ENCODE measurements at regions not wholly inside any gene's neighbourhood (a gene's known extent, or its start where the extent isn't known, plus 50 kb on each side); places are given as distances from the start of the nearest gene placed in this dataset.

DNA sequence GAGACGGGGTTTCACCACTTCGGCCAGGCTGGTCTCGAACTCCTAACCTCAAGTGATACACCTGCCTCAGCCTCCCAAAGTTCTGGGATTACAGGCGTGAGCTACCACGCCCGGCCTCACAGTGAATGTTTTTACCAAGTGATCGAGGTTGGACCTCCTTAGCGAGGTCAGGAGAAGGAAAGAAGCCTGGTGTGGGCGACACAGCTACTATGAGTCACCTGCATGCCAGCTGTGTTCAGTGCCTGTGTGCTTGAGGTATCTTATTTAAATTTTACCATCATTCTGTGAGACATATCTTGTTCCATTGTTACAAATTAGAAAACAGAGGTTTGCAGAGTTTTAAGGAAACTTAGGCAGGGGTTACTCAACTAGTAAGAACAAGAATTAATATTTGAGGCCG is 174.8 kb upstream of the DYNLRB2 start:
- H3K9me3 Mint-ChIP-seq = peaks cover 0 to 2% (median 0%) of the 10 kb centered on the region in 6 donors
- peaks cover 3 to 7% (median 4%) of the 10 kb centered on the region in 3 donors for H3K27me3 Mint-ChIP-seq (ENCODE audit: low read depth in 3 of 3)
- no peaks in the 10 kb centered on the region for H3K36me3 Mint-ChIP-seq
- no peaks in the 10 kb centered on the region for H3K4me1 Mint-ChIP-seq
- no peak for DNase-seq
- no peak overlapping the region for H3K27ac Mint-ChIP-seq
- H3K4me3 Mint-ChIP-seq = no peak overlapping the region

DNA sequence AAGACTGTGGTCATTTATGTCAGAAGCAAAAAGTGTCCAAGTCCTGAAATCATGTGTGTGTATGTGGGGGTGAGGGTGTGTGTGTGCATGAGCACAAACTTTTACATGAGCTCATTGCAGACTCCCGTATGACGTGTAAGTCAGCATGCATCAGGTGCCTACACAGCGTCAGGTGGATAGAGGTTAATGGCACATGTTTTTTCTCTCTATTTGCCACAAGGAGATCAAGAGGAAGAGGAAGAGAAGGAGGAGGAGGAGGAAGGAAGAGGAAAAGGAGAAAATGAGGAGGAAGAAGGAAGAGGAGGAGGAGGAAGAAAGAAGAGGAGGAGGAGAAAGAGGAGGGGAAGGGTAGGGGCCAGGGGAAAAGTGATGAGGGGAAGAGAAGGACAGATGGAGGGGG is 178.0 kb upstream of the DYNLRB2 start:
- no peak for DNase-seq
- peaks cover 2 to 10% (median 3%) of the 10 kb centered on the region in 3 donors for H3K27me3 Mint-ChIP-seq (ENCODE audit: low read depth in 3 of 3)
- H3K9me3 Mint-ChIP-seq = peaks cover 0 to 2% (median 0%) of the 10 kb centered on the region in 6 donors
- H3K36me3 Mint-ChIP-seq = no peaks in the 10 kb centered on the region
- H3K27ac Mint-ChIP-seq = no peak overlapping the region
- H3K4me1 Mint-ChIP-seq = no peaks in the 10 kb centered on the region
- H3K4me3 Mint-ChIP-seq = no peak overlapping the region

DNA sequence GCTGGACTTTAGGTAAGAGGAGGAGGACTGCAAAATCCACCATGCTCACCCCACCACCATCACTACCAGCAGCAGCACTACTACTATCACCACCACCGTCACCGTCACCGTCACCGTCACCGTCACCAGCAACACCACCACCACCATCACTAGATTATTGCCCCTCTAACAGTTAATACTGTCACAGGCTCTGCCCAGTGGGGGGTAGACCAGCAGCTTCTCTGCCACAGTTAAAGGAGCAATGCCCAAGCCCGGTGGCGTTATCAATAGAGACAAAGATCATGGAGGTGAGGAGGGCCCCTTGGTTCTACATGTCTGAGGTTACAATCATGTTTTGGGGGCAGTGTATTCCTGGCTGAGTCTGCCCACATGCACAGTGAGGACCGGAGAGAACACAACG is 184.4 kb upstream of the DYNLRB2 start:
- Mint-ChIP-seq H3K27me3 (ENCODE audit: low read depth in 3 of 3) (peaks cover 0 to 6% (median 4%) of the 10 kb centered on the region in 3 donors), H3K4me3 (no peak overlapping the region), H3K27ac (no peak overlapping the region), H3K36me3 (no peaks in the 10 kb centered on the region), H3K4me1 (no peaks in the 10 kb centered on the region), H3K9me3 (no peaks in the 10 kb centered on the region)
- no peak for DNase-seq

DNA sequence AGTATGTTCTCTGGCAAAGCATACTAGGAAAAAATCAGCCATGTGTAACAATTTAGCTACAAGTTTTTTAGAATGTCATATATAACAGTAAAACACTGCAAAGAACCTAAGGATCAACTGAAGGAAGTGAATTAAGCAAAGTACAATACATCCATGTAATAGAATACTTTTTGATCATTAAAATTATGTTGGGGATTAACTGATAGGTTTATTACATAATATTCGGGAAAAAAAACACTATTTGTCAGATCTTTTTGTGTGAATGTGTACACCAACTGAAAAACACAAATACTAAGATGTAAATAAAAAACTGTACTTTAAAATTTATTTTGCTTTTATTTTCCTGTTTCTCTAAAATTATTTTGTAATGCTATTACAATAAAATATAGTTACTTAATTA is 185.5 kb upstream of the DYNLRB2 start:
- Mint-ChIP-seq H3K9me3 (peaks cover 0 to 4% (median 0%) of the 10 kb centered on the region in 6 donors), H3K36me3 (no peaks in the 10 kb centered on the region), H3K4me3 (no peak overlapping the region), H3K27ac (no peak overlapping the region), H3K4me1 (no peaks in the 10 kb centered on the region), H3K27me3 (ENCODE audit: low read depth in 3 of 3) (peaks cover 0 to 6% (median 4%) of the 10 kb centered on the region in 3 donors)
- DNase-seq = no peak

DNA sequence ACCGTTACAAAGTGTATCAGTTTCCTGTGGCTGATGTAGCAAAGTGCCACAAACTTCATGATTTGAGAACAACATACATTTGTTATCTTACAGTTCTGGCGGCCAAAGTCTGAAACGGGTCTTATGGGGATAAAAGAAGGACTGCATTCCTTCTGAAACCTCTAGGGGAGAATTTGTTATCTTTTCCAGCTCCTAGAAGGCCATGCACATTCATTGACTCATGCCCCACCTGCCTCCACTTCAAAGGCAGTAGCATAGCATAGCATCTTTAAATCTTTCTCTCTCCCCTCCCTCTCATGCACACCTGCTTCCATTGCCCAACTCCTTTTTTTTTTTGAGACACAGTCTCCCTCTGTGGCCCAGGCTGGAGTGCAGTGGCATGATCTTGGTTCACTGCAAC is 190.7 kb upstream of the DYNLRB2 start:
- H3K27ac Mint-ChIP-seq = no peak overlapping the region
- H3K27me3 Mint-ChIP-seq (ENCODE audit: low read depth in 3 of 3) = peaks cover 1 to 6% (median 4%) of the 10 kb centered on the region in 3 donors
- H3K36me3 Mint-ChIP-seq = no peaks in the 10 kb centered on the region
- no peaks in the 10 kb centered on the region for H3K4me1 Mint-ChIP-seq
- no peak for DNase-seq
- H3K4me3 Mint-ChIP-seq = no peak overlapping the region
- peaks cover 0 to 7% (median 0%) of the 10 kb centered on the region in 6 donors for H3K9me3 Mint-ChIP-seq

DNA sequence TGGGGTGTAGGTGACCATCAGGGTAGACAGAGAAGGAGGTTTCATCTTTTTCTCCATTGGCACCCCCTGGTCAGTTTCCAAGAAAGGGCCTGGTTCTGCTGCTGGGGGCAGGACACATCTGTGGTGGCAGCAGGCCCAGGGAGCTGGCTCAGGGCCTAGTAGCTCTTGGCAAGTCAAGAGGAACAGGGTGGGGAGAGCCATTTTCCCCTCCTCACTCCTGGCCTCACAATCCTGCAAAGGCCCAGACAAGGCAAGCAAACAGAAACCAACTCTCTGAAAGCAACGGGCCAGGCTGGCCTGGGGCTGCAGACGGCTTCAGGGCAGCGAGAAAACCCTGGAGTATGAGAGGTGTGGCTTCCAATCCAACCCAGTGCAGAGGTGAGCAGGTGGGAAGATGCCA is 192.9 kb upstream of the DYNLRB2 start:
- H3K36me3 Mint-ChIP-seq = no peaks in the 10 kb centered on the region
- H3K4me1 Mint-ChIP-seq = no peaks in the 10 kb centered on the region
- no peak overlapping the region for H3K4me3 Mint-ChIP-seq
- H3K27ac Mint-ChIP-seq = no peak overlapping the region
- peaks cover 4% of the 10 kb centered on the region in 3 donors for H3K27me3 Mint-ChIP-seq (ENCODE audit: low read depth in 3 of 3)
- H3K9me3 Mint-ChIP-seq = peaks cover 0 to 7% (median 1%) of the 10 kb centered on the region in 6 donors
- DNase-seq = no peak

DNA sequence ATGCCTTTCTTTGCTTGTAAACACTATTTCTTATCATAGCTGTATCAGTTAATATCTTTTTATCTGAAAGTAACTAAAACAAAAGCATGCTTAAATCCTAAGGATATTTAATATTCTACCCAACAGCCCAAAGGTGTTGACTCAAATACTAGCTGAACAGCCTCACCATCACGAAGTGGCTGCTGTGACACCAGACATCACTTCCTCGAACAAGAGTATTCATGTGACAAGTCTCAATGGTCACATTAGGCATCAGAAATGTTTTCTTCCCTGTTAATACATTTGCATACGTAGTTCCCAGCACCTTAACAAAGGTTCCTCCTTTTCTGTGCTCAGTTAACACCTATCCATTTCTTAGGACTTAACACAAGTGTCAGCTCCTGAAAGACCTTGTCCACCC is 193.8 kb upstream of the DYNLRB2 start:
- H3K9me3 Mint-ChIP-seq = peaks cover 0 to 7% (median 1%) of the 10 kb centered on the region in 6 donors
- H3K27me3 Mint-ChIP-seq (ENCODE audit: low read depth in 3 of 3) = peaks cover 3 to 4% (median 4%) of the 10 kb centered on the region in 3 donors
- DNase-seq = no peak
- no peaks in the 10 kb centered on the region for H3K36me3 Mint-ChIP-seq
- no peak overlapping the region for H3K4me3 Mint-ChIP-seq
- H3K27ac Mint-ChIP-seq = no peak overlapping the region
- no peaks in the 10 kb centered on the region for H3K4me1 Mint-ChIP-seq

DNA sequence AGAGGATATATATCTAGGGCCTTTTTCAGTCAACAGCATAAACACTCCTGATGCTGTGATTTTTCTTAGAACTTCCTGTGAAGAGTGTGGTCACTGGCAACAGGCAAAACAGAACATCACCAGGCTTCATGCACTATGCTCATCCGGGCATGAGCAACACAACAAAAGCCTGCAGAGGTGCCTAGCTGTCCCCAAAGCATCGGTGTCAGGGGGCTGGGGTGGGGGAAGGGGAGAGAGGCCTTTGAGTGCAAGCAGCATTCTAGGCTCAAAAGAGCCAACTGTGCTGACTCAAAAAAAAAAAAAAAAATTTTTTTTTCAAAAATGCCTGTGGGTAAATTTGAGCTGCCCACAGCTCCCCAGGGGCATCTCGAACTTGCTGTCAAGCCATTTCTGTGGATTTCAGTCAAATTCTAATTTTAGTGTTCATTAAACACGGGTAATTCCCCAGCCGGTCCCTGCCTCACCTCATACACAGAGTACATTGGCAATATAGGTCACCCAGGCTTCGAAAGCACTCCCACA is 194.6 kb upstream of the DYNLRB2 start:
- Mint-ChIP-seq H3K36me3 (no peaks in the 10 kb centered on the region), H3K4me1 (no peaks in the 10 kb centered on the region), H3K27ac (no peak overlapping the region), H3K4me3 (no peak overlapping the region), H3K27me3 (ENCODE audit: low read depth in 3 of 3) (peaks cover 0 to 4% (median 4%) of the 10 kb centered on the region in 3 donors), H3K9me3 (peaks cover 0 to 7% (median 1%) of the 10 kb centered on the region in 6 donors)
- DNase-seq = no peak

DNA sequence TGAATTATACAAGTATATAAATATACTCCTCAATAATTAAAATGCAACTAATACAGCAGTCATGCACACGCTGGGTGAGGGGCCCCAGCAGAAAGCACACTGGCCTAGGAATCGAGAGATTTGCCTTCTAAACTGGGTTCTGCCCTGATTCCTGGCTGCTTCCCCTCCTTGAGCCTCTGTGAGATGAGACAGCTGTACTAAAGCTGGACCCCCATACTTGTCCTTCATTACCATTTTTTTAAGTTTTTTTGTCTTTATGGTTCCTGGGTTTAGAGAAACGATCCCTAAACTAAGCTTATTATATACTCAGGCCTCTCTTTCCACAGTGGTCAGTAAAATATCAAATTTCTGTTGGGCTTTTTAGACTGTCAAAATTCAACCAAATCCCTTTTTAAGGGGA is 195.1 kb upstream of the DYNLRB2 start:
- H3K9me3 Mint-ChIP-seq = peaks cover 0 to 4% (median 1%) of the 10 kb centered on the region in 6 donors
- H3K4me3 Mint-ChIP-seq = no peak overlapping the region
- no peak for DNase-seq
- no peaks in the 10 kb centered on the region for H3K4me1 Mint-ChIP-seq
- H3K27ac Mint-ChIP-seq = no peak overlapping the region
- H3K27me3 Mint-ChIP-seq (ENCODE audit: low read depth in 3 of 3) = peaks cover 0 to 4% (median 4%) of the 10 kb centered on the region in 3 donors
- H3K36me3 Mint-ChIP-seq = no peaks in the 10 kb centered on the region

DNA sequence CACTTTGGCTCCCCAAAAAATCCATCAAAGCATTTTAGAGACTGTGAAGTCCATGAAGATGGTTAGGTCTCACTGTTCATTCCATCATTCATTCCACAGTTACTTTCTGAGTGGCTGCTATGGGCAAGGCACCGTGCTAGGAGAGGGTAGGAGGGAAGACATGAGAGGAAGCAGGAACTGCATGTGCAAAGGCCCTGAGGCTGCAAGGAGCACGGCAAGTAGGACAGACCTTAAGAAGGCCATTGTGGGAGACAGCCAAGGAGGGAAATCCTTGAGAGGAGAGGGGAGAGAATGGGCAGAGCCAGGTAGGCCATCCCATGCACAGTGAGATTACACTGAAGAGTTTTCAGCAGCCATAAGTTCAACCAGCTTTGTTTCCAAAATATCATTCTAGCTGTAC is 196.2 kb upstream of the DYNLRB2 start:
- H3K4me1 Mint-ChIP-seq = no peaks in the 10 kb centered on the region
- H3K27ac Mint-ChIP-seq = no peak overlapping the region
- no peak overlapping the region for H3K4me3 Mint-ChIP-seq

DNA sequence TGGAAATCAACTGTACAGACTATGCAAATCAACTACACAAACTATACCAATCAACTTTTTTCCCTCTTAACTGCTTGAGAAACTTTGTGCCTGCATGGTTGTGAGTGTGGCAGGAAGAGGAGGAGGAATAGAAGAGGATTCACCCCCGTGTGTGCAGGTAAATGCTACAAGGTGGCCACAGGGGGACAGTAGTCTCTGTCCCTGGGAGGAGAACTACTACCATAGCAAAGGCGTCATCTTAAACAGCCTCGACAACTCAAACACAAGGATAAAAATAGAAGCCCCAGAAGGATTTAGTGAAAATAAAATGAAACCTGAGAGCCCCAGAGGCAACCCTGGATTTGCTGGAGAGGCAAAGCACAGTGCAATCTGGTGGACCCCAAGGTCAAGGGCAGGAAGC is 199.5 kb upstream of the DYNLRB2 start:
- no peak overlapping the region for H3K4me3 Mint-ChIP-seq
- peaks cover 0 to 6% (median 0%) of the 10 kb centered on the region in 3 donors for H3K27me3 Mint-ChIP-seq (ENCODE audit: low read depth in 3 of 3)
- H3K36me3 Mint-ChIP-seq = no peaks in the 10 kb centered on the region
- H3K4me1 Mint-ChIP-seq = no peaks in the 10 kb centered on the region
- peaks cover 0 to 3% (median 0%) of the 10 kb centered on the region in 6 donors for H3K9me3 Mint-ChIP-seq
- no peak overlapping the region for H3K27ac Mint-ChIP-seq
- DNase-seq = no peak

More for the DNA sequence above, 196.2 kb upstream of the DYNLRB2 start:
- H3K27me3 Mint-ChIP-seq (ENCODE audit: low read depth in 3 of 3) = peaks cover 0 to 4% (median under 1%) of the 10 kb centered on the region in 3 donors
- no peaks in the 10 kb centered on the region for H3K36me3 Mint-ChIP-seq
- DNase-seq = no peak
- peaks cover 0 to 4% (median 1%) of the 10 kb centered on the region in 6 donors for H3K9me3 Mint-ChIP-seq

DNA sequence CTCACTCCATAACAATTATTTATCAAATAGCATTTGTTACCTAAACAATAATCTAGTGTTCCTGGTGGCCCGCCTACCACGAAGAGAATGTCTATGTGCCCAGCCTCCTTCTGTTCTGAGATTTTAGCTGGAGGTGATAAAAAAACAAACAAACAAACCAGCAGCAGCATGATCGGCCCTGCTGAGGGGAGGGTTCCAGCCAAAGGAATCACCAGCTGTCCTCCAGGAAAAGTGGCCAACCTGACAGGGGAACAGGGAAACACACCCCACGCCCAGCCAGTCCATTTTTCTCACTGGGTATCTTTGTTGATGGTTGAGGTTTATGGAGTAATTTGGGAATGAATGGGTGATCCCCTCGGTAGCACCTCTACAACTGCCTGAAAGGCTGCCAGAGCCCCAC is 203.0 kb upstream of the DYNLRB2 start:
- Mint-ChIP-seq H3K36me3 (no peaks in the 10 kb centered on the region), H3K27ac (no peak overlapping the region), H3K9me3 (peaks cover 0 to 2% (median 0%) of the 10 kb centered on the region in 6 donors), H3K27me3 (ENCODE audit: low read depth in 3 of 3) (peaks cover 2 to 5% (median 4%) of the 10 kb centered on the region in 3 donors), H3K4me3 (no peak overlapping the region), H3K4me1 (no peaks in the 10 kb centered on the region)
- no peak for DNase-seq

DNA sequence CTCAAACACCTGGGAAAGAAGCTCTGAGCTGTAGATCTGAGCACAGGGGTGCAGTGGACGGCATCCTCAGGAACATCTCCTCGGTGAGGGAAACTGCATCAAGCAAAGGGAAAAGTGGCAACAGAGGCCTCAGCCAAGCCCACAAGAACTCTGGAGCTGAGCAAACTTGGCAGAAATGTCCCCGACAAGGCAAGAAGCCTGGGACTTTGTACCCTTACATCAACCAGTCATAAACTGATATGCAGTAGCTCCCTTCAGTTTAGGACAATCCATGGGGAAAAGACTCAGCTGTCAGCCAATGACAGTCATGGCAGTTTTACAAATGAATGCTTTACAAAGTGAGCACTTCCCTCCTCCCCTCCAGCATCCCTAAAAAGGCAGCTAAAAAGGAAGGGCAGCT is 210.0 kb upstream of the DYNLRB2 start:
- Mint-ChIP-seq H3K4me1 (no peaks in the 10 kb centered on the region), H3K36me3 (no peaks in the 10 kb centered on the region), H3K4me3 (no peak overlapping the region), H3K9me3 (no peaks in the 10 kb centered on the region), H3K27ac (no peak overlapping the region), H3K27me3 (ENCODE audit: low read depth in 3 of 3) (peaks cover 0 to 6% (median 5%) of the 10 kb centered on the region in 3 donors)
- no peak for DNase-seq

DNA sequence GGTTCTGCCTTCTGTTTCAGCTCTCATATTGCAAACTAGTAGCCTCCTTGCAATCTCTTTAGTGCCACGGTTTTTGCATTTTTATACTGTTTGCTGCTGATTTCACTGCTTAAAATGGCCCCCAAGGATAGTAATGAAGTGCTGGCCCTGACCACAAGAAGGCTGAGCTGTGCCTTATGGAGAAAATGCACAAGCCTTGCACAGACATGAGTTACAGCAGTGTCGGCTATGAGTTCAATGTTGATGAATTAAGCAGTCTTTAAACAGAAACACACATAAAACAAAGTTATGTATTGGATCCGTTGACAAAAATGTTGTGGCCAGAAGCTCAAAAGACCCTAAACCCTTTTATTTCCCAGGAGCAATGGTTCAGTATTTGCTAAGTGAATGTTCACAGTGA is 210.6 kb upstream of the DYNLRB2 start:
- Mint-ChIP-seq H3K4me1 (no peaks in the 10 kb centered on the region), H3K36me3 (no peaks in the 10 kb centered on the region), H3K4me3 (no peak overlapping the region)

DNA sequence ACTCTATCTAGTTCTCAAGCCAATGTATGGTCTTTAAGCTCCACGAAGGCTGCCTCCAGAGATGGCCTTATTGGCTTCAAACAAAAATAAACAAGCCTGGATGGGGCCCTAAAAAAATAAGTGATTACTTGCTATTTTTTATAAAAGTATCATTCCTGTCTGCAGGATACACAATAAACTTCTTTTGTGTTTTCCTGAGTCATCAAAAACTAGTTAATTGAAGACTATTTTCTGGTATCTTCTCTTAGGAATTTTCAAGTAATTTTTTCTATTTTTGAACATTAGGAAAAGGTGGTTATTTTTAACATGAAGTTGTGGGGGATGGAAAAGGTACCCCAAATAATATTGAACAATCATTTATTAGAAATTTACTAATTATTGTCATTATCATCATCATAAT is 213.1 kb upstream of the DYNLRB2 start:
- H3K27ac Mint-ChIP-seq = no peak overlapping the region
- DNase-seq = no peak
- H3K4me1 Mint-ChIP-seq = no peaks in the 10 kb centered on the region
- H3K27me3 Mint-ChIP-seq (ENCODE audit: low read depth in 3 of 3) = peaks cover 0 to 6% (median 4%) of the 10 kb centered on the region in 3 donors
- peaks cover 0 to 3% (median 0%) of the 10 kb centered on the region in 6 donors for H3K9me3 Mint-ChIP-seq
- H3K36me3 Mint-ChIP-seq = no peaks in the 10 kb centered on the region
- no peak overlapping the region for H3K4me3 Mint-ChIP-seq

More for the DNA sequence above, 210.6 kb upstream of the DYNLRB2 start:
- peaks cover 0 to 6% (median 5%) of the 10 kb centered on the region in 3 donors for H3K27me3 Mint-ChIP-seq (ENCODE audit: low read depth in 3 of 3)
- H3K9me3 Mint-ChIP-seq = no peaks in the 10 kb centered on the region
- H3K27ac Mint-ChIP-seq = no peak overlapping the region
- DNase-seq = no peak
